OCI-LY7 (cell line): ENCODE measurements at regions not wholly inside any gene's neighbourhood (a gene's known extent, or its start where the extent isn't known, plus 50 kb on each side); places are given as distances from the start of the nearest gene placed in this dataset.

Experiments used
- BruUV-seq: library from RNA; stranded (reverse); fragments of 400-500 nt; replicated peaks from 2 replicates; lab custom pipeline; 2021; lab: Mats Ljungman, UMichigan
- CTCF ChIA-PET: fragments of 300-600 bp; sonication (Branson Sonifier 250); formaldehyde crosslinking; loops from one replicate; lab custom pipeline; 2022; ENCODE audit warnings: antibody characterized with exemption; ENCODE audit not compliant: unreplicated experiment; lab: Charles Lee
- POLR2A ChIA-PET: fragments of 300-600 bp; sonication (Branson Sonifier 250); formaldehyde crosslinking; loops from one replicate; lab custom pipeline; 2022; ENCODE audit warnings: antibody characterized with exemption; lab: Charles Lee
- DNase-seq: peaks from one replicate; pipeline ENCODE4 v3.0.0-alpha.2; 2015; ENCODE audit warnings: low spot score
- H2AFZ ChIP-seq: fragments of 200-600 bp; sonication (generic), shearing (Covaris generic); 2 replicates; pipeline ENCODE4 v1.6.1; 2014; ENCODE audit warnings: mild to moderate bottlenecking, antibody characterized with exemption, low read length, moderate library complexity
- H3K27ac ChIP-seq: fragments of 200-600 bp; sonication (generic); 2 replicates; pipeline ENCODE4 v1.5.1; 2014; ENCODE audit warnings: mixed run types, low read depth, mild to moderate bottlenecking, moderate library complexity, low read length, inconsistent platforms; ENCODE audit not compliant: poor library complexity, severe bottlenecking
- H3K36me3 ChIP-seq: fragments of 200-600 bp; sonication (generic); 2 replicates; pipeline ENCODE4 v1.6.1; 2014; ENCODE audit warnings: mild to moderate bottlenecking, antibody characterized with exemption, low read length, moderate library complexity, mixed read lengths; ENCODE audit not compliant: insufficient read depth
- H3K4me1 ChIP-seq: fragments of 200-600 bp; sonication (generic); 2 replicates; pipeline ENCODE4 v1.5.1; 2014; ENCODE audit warnings: mild to moderate bottlenecking, low read length; ENCODE audit not compliant: insufficient read depth, poor library complexity, severe bottlenecking
- H3K4me2 ChIP-seq: fragments of 200-600 bp; sonication (generic); 2 replicates; pipeline ENCODE4 v1.6.1; 2014; ENCODE audit warnings: mild to moderate bottlenecking, low read length
- H3K4me3 ChIP-seq: fragments of 200-600 bp; sonication (generic); 2 replicates; pipeline ENCODE4 v1.5.1; 2014; ENCODE audit warnings: mild to moderate bottlenecking, low read depth, low read length; ENCODE audit not compliant: poor library complexity, severe bottlenecking
- H3K79me2 ChIP-seq: fragments of 200-600 bp; sonication (generic); 2 replicates; pipeline ENCODE4 v1.6.1; 2016; ENCODE audit warnings: low read depth, mild to moderate bottlenecking, low read length, moderate library complexity, mixed read lengths; ENCODE audit not compliant: insufficient read depth
- H3K9me2 ChIP-seq: fragments of 200-600 bp; sonication (generic); 2 replicates; pipeline ENCODE4 v1.6.1; 2016; ENCODE audit warnings: mild to moderate bottlenecking, low read length, mixed read lengths; ENCODE audit not compliant: insufficient read depth
- H3K9me3 ChIP-seq: fragments of 200-600 bp; sonication (generic); 2 replicates; pipeline ENCODE4 v1.6.1; 2014; ENCODE audit warnings: mild to moderate bottlenecking, mixed run types, low read length, mixed read lengths
- H4K20me1 ChIP-seq: fragments of 200-600 bp; sonication (generic); 2 replicates; pipeline ENCODE4 v1.6.1; 2014; ENCODE audit warnings: mild to moderate bottlenecking, antibody characterized with exemption, low read length, moderate library complexity, mixed read lengths; ENCODE audit not compliant: insufficient read depth
- EZH2phosphoT487 ChIP-seq: fragments of 200-600 bp; sonication (generic); IDR thresholded peaks from 2 replicates; pipeline ENCODE4 v1.6.1; 2018; ENCODE audit warnings: low read depth, borderline replicate concordance, mild to moderate bottlenecking, mixed run types, antibody characterized with exemption, low read length, moderate library complexity, mixed read lengths
- intact Hi-C: fragments of 100-400 bp; cut with micrococcal nuclease; formaldehyde crosslinking; loops from one replicate; pipeline ENCODE4 v1.10.0; 2022; ENCODE audit not compliant: unreplicated experiment
- TF ChIP-seq, protein P1 (sequence below): fragments of 200-600 bp; sonication (generic); conservative IDR thresholded peaks from 2 replicates; pipeline ENCODE4 v1.5.1; 2014; ENCODE audit warnings: mild to moderate bottlenecking, antibody characterized with exemption, low read length, moderate library complexity, mixed read lengths

DNA sequence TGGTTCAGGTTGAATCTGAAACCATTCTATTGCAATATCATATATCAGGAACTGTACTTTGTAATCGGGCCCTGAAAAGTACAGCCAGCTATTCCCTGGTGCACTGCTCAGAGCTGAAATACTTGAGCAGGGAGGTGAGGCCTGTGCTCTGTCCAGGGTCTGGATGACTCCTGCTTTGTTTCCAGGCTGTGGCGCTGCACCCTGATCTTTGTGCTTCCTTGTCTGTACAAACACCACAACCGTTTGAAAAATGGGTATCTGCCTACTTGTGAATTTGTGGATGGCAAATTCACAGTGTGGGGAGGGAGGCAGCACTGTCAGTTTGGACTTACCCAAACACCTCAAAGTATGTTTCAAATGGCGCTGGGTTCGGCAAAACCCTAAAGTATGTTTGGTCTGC lies 155.4 kb upstream of the FAR2 start:
- H4K20me1 ChIP-seq = no peaks in the 10 kb centered on the region
- BruUV-seq = no TSS peak
- intact Hi-C loops = no loop called here
- ChIA-PET POLR2A (interaction anchor here (0.6 kb wide), 1 partner anchor 1391 kb away, joined by 3 read pairs; no protein-coding TSS in a partner anchor), CTCF (no interaction called here)
- H3K36me3 ChIP-seq = no peaks in the 10 kb centered on the region
- H3K4me1 ChIP-seq = no peaks in the 10 kb centered on the region
- H2AFZ ChIP-seq = no peak overlapping the region
- no peak for DNase-seq
- no peak overlapping the region for H3K27ac ChIP-seq
- H3K4me2 ChIP-seq = no peak overlapping the region
- H3K9me3 ChIP-seq = no peaks in the 10 kb centered on the region
- TF ChIP-seq EZH2phosphoT487 = no peak
- TF ChIP-seq, protein P1, sequence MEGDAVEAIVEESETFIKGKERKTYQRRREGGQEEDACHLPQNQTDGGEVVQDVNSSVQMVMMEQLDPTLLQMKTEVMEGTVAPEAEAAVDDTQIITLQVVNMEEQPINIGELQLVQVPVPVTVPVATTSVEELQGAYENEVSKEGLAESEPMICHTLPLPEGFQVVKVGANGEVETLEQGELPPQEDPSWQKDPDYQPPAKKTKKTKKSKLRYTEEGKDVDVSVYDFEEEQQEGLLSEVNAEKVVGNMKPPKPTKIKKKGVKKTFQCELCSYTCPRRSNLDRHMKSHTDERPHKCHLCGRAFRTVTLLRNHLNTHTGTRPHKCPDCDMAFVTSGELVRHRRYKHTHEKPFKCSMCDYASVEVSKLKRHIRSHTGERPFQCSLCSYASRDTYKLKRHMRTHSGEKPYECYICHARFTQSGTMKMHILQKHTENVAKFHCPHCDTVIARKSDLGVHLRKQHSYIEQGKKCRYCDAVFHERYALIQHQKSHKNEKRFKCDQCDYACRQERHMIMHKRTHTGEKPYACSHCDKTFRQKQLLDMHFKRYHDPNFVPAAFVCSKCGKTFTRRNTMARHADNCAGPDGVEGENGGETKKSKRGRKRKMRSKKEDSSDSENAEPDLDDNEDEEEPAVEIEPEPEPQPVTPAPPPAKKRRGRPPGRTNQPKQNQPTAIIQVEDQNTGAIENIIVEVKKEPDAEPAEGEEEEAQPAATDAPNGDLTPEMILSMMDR = no peak
- no peaks in the 10 kb centered on the region for H3K79me2 ChIP-seq
- no peaks in the 10 kb centered on the region for H3K9me2 ChIP-seq
- no peak overlapping the region for H3K4me3 ChIP-seq

DNA sequence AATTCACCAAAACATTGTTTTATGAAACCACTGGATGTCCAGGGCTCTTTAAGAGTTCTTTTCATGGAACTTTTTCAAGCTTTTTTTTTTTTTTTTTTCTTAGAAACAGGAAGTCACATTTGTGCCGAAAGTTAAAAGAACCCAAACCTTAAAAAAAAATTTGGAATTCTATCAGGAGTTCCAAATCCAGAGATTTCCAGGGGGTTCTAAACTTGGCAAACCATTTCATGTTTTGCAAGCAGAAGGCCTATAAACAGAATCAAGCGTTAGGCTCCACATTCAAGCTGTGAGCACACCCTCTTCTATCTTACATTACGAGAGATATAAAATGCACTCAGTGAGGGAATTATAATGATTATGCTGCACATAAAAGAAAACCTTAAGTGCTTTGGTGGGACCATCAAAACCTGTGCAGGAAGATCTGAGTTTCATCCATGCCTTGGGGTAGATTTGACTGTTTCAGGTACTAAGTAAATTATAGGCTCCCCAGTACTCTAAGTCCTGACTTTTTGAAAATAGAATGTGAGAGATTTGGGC lies 154.8 kb upstream of the FAR2 start:
- Histone ChIP-seq H3K79me2 (no peaks in the 10 kb centered on the region), H3K4me1 (no peaks in the 10 kb centered on the region), H2AFZ (no peak overlapping the region), H3K4me3 (no peak overlapping the region), H3K4me2 (no peak overlapping the region), H3K9me3 (no peaks in the 10 kb centered on the region), H4K20me1 (no peaks in the 10 kb centered on the region), H3K36me3 (no peaks in the 10 kb centered on the region), H3K9me2 (no peaks in the 10 kb centered on the region), H3K27ac (no peak overlapping the region)
- POLR2A ChIA-PET = interaction anchor here (0.6 kb wide), 1 partner anchor 1391 kb away, joined by 3 read pairs; no protein-coding TSS in a partner anchor
- CTCF ChIA-PET = no interaction called here
- intact Hi-C loops = no loop called here
- no peak for TF ChIP-seq EZH2phosphoT487
- TF ChIP-seq, protein P1 = no peak
- BruUV-seq = no TSS peak
- no peak for DNase-seq

DNA sequence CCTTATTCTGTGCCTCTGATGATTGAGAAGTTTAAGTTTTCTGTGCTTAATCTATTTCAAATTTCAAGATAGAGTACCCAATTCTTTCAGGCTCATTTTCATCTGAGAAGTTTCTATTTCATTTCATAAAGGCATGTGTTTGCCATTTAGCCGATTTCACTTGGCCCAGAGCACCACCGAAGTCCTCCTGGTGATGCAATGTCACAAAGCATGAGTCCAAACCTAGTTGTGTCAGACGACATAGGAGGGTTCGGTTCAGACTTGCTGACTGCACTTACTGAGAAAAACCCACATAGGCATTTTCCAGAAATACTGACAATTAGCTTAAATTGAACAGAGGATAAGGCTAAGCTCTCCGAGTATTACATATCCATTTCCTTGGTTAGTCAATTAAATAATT lies 152.4 kb upstream of the FAR2 start:
- no peak overlapping the region for H3K4me2 ChIP-seq
- no peaks in the 10 kb centered on the region for H3K9me2 ChIP-seq
- intact Hi-C loops = no loop called here
- no peak overlapping the region for H3K27ac ChIP-seq
- TF ChIP-seq EZH2phosphoT487 = no peak
- TF ChIP-seq, protein P1 = no peak
- H3K9me3 ChIP-seq = no peaks in the 10 kb centered on the region
- H3K4me3 ChIP-seq = no peak overlapping the region
- ChIA-PET CTCF (no interaction called here), POLR2A (interaction anchor here (0.9 kb wide), 1 partner anchor 11 kb away, joined by 3 read pairs; no protein-coding TSS in a partner anchor)
- no peak overlapping the region for H2AFZ ChIP-seq
- H4K20me1 ChIP-seq = no peaks in the 10 kb centered on the region
- H3K79me2 ChIP-seq = no peaks in the 10 kb centered on the region
- no TSS peak for BruUV-seq
- H3K4me1 ChIP-seq = no peaks in the 10 kb centered on the region
- no peak for DNase-seq
- no peaks in the 10 kb centered on the region for H3K36me3 ChIP-seq
